D721Med (cell line): ENCODE measurements at regions not wholly inside any gene's neighbourhood (a gene's known extent, or its start where the extent isn't known, plus 50 kb on each side); places are given as distances from the start of the nearest gene placed in this dataset.
A peak's percentile ranks its signal among the peaks of the same experiment; 100 is the strongest.
"Not testable (repeated sequence)": the region's sequence is repeated elsewhere in the genome, so short reads cannot be mapped to it uniquely, and the experiment has no call there.

Experiments
- DNase-seq: peaks from one replicate; pipeline ENCODE4 v3.0.0; 2011; ENCODE audit warnings: low spot score; ENCODE audit not compliant: insufficient read length
- FAIRE-seq: peaks from 2 replicates; lab custom pipeline; 2011; peaks lifted over from hg19 to GRCh38; lab: Jason Lieb, UNC
- TF ChIP-seq, protein P1 (sequence below): IDR thresholded peaks from 2 replicates; pipeline ENCODE4 v1.5.1; 2012; ENCODE audit warnings: mild to moderate bottlenecking, control low read depth; ENCODE audit not compliant: insufficient read depth; ENCODE audit errors: missing control alignments

GRCh38 chr4:9505341-9505740 is 61.1 kb downstream of the DEFB131A start:
- FAIRE-seq: not testable (repeated sequence)

DNA sequence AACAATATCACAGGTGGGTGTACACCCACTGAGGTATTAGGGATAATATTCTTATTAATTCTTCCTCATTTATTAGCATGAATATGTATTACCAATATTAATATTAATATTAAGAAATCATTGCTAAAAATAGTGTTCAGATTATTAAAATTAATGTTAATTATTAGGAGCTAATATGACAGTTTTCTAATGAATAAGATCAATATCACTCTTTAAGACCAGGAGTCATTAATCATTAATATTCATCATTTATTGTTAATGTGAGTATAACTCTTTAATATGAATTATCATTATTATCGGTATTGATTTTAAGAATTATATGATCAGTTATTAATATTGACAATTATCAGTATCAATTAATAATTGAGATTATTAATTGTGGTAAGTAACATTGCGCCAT is 62.5 kb downstream of the DEFB131A start:
- not testable (repeated sequence) for DNase-seq, FAIRE-seq

More at GRCh38 chr4:9505341-9505740, 61.1 kb downstream of the DEFB131A start:
- DNase-seq: not testable (repeated sequence)

- DNase-seq, FAIRE-seq: not testable (repeated sequence)
These were observed 68.7 kb downstream of the DEFB131A start for GRCh38 chr4:9512941-9513340.

DNA sequence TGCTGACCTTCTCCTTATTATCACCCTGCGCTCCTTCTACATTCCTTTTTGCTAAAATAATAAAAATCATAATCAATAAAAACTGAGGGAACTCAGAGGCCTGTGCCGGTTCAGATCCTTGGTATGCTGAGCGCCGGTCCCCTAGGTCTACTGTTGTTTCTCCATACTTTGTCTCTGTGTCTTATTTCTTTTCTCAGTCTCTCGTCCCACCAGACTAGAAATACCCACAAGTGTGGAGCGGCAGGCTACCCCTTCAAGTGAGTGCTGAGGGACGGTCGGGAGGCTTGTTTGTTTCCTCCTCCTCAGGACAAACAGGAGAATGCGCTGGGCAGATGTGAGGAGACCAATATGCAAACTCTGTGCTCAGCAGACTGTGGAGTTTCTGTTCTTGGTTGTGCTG is 75.4 kb downstream of the DEFB131A start:
- not testable (repeated sequence) for DNase-seq, FAIRE-seq

- not testable (repeated sequence) for DNase-seq, FAIRE-seq
These were observed 78.7 kb downstream of the DEFB131A start for GRCh38 chr4:9522903-9523302.

DNA sequence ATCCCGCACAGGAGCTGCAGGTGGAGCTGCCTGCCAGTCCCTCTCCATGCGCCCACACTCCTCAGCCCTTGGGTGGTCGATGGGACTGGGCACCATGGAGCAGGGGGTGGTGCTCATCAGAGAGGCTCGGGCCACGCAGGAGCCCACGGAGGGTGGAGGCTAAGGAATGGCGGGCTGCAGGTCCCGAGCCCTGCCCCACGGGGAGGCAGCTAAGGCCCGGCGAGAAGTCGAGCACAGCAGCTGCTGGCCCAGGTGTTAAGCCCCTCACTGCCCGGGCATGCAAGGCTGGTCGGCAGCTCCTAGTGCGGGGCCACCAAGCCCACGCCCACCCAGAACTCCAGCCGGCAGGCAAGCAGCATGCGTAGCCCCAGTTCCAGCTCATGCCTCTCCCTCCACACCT is 80.2 kb downstream of the DEFB131A start:
- FAIRE-seq, DNase-seq: not testable (repeated sequence)

- FAIRE-seq, DNase-seq: not testable (repeated sequence)
- TF ChIP-seq, protein P1, sequence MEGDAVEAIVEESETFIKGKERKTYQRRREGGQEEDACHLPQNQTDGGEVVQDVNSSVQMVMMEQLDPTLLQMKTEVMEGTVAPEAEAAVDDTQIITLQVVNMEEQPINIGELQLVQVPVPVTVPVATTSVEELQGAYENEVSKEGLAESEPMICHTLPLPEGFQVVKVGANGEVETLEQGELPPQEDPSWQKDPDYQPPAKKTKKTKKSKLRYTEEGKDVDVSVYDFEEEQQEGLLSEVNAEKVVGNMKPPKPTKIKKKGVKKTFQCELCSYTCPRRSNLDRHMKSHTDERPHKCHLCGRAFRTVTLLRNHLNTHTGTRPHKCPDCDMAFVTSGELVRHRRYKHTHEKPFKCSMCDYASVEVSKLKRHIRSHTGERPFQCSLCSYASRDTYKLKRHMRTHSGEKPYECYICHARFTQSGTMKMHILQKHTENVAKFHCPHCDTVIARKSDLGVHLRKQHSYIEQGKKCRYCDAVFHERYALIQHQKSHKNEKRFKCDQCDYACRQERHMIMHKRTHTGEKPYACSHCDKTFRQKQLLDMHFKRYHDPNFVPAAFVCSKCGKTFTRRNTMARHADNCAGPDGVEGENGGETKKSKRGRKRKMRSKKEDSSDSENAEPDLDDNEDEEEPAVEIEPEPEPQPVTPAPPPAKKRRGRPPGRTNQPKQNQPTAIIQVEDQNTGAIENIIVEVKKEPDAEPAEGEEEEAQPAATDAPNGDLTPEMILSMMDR: peak; percentile 54
These were observed 88.1 kb downstream of the DEFB131A start for GRCh38 chr4:9532134-9532862.

GRCh38 chr4:9532863-9533192 is 88.6 kb downstream of the DEFB131A start:
- not testable (repeated sequence) for FAIRE-seq, DNase-seq

- DNase-seq, FAIRE-seq: not testable (repeated sequence)
These were observed 92.9 kb downstream of the DEFB131A start for GRCh38 chr4:9537101-9537500.

- DNase-seq, FAIRE-seq: not testable (repeated sequence)
These were observed 95.8 kb downstream of the DEFB131A start for GRCh38 chr4:9539939-9540520.

DNA sequence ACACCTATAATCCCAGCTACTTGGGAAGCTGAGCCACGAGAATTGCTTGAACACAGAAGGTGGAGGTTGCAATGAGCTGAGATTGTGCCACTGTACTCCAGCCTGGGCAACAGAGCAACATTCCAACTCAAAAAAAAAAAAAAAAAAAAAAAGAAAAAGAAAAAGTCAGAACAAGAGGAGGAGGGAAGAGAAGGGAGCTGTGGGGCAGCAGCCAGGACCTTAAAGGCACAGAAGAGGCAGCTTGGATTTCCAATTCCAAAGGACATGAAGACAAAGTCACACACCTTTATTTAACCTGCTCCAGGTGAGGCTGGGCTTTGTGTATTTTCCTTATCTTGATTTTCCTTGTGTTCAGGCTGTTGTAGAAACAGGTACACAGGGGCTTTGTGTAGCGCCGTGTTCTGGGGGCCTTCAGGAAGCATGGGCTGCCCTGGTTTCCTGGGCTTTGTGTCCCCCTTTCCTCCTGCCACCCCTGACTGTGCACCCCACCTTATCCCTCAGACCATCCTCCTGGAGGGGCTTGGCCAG is 97.2 kb downstream of the DEFB131A start:
- not testable (repeated sequence) for DNase-seq, FAIRE-seq

DNA sequence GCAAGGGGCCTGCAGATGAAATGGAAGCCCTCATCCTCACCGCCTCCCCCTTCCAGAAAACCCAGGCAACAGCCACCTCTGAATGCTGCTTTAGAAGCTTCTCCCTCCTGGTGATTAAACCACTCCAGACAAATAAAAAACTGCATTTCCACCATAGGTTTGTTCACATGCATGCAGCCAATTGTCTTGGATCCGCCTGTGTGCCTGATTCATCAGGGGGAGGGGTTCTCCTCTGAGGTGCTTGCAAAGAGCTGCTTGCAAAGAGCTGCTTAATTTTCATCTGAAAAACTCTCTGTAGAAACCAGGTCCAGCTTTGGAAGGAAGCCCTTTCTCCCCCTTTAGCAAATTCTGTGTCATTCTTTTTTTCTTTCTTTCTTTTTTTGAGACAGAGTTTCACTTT is 100.6 kb downstream of the DEFB131A start:
- FAIRE-seq: not testable (repeated sequence)

GRCh38 chr4:9547470-9547869 is 103.3 kb downstream of the DEFB131A start:
- not testable (repeated sequence) for DNase-seq, FAIRE-seq

More for the DNA sequence above, 100.6 kb downstream of the DEFB131A start:
- not testable (repeated sequence) for DNase-seq

GRCh38 chr4:9556076-9556475 is 111.9 kb downstream of the DEFB131A start:
- not testable (repeated sequence) for FAIRE-seq, DNase-seq

GRCh38 chr4:9577869-9578268 is 133.7 kb downstream of the DEFB131A start:
- FAIRE-seq, DNase-seq: not testable (repeated sequence)

DNA sequence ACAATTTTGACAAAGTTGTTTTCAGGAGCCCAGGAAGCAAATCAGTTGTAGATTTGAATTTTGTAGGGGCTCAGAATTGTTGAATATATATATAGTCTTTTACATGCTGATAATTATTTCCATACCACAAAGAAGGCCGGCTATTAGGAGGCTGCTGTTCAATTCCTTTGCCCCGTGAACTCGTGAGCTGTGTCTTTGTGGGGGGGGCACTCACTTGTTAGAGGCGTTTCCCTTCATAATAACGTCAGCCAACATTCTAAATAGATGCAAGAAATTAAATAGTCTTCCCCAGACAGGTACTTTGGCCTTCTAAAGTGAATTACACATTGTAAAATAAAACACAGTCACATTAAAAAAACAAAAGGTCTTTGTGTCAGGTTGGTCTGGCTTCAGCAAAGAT is 138.7 kb downstream of the DEFB131A start:
- not testable (repeated sequence) for DNase-seq, FAIRE-seq
